ENCODE measurements at regions not wholly inside any gene's neighbourhood (a gene's known extent, or its start where the extent isn't known, plus 50 kb on each side); places are given as distances from the start of the nearest gene placed in this dataset.

- TF ChIP-seq CTCF (IDR thresholded peaks at IDR 0.05) (no peak), POLR2A (IDR thresholded peaks at IDR 0.05) (no peak)
- DNase-seq (no peak), ATAC-seq (no peak)
- H3K27ac ChIP-seq = no peak overlapping the region
- intact Hi-C loops (cut with DNase I) = no loop called here
- H3K9me3 ChIP-seq = no peaks in the 10 kb centered on the region
- H3K27me3 ChIP-seq = no peaks in the 10 kb centered on the region
- H3K36me3 ChIP-seq (replicated peaks in 1 of 2; ENCODE audit: insufficient read depth in 1 of 2, low read depth in 2 of 2) = no peaks in the 10 kb centered on the region
- H3K4me1 ChIP-seq = no peaks in the 10 kb centered on the region
- WGBS, 2 donors = 69 to 79% methylated on average over 2 of the region's 2 CpGs
- no peak overlapping the region for H3K4me3 ChIP-seq
Measured at GRCh38 chr3:153036846-153037245, 125.2 kb upstream of the RAP2B start.

DNA sequence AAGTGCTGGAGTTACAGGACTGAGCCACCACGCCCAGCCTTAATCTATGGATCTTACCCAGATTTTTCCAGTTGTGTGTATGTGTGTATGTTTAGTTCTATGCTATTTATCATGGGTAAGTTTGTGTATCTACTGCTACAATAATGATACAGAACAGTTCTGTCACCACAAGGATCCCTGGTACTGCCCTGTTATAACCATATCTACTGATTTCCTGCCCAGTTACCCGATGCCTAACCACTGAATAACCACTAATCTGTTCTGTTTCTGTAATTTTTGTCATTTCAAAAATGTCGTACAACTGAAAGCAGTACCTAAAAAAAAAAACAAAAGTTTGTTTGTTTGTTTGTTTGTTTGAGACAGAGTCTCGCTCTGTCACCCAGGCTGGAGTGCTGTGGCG, 123.7 kb upstream of the RAP2B start:
- no peak for TF ChIP-seq POLR2A (IDR thresholded peaks at IDR 0.05)
- TF ChIP-seq CTCF (IDR thresholded peaks at IDR 0.05) = no peak
- Histone ChIP-seq H3K36me3 (replicated peaks in 1 of 2; ENCODE audit: insufficient read depth in 1 of 2, low read depth in 2 of 2) (no peaks in the 10 kb centered on the region), H3K9me3 (no peaks in the 10 kb centered on the region), H3K27ac (no peak overlapping the region), H3K4me1 (no peaks in the 10 kb centered on the region), H3K4me3 (no peak overlapping the region), H3K27me3 (no peaks in the 10 kb centered on the region)
- ATAC-seq (no peak), DNase-seq (no peak)
- WGBS, 2 donors = 77 to 81% methylated on average over 5 of the region's 5 CpGs
- intact Hi-C loops (cut with DNase I) = no loop called here

- Histone ChIP-seq H3K4me3 (no peak overlapping the region), H3K27ac (no peak overlapping the region), H3K4me1 (no peaks in the 10 kb centered on the region), H3K36me3 (replicated peaks in 1 of 2; ENCODE audit: insufficient read depth in 1 of 2, low read depth in 2 of 2) (no peaks in the 10 kb centered on the region), H3K27me3 (no peaks in the 10 kb centered on the region), H3K9me3 (no peaks in the 10 kb centered on the region)
- no peak for TF ChIP-seq CTCF (IDR thresholded peaks at IDR 0.05)
- TF ChIP-seq POLR2A (IDR thresholded peaks at IDR 0.05) = no peak
- 23 to 46% methylated on average over 5 to 9 of the region's 9 CpGs for WGBS, 2 donors
- intact Hi-C loops (cut with DNase I) = no loop called here
- DNase-seq (no peak), ATAC-seq (no peak)
Measured at GRCh38 chr3:153038779-153039178, 123.2 kb upstream of the RAP2B start.

DNA sequence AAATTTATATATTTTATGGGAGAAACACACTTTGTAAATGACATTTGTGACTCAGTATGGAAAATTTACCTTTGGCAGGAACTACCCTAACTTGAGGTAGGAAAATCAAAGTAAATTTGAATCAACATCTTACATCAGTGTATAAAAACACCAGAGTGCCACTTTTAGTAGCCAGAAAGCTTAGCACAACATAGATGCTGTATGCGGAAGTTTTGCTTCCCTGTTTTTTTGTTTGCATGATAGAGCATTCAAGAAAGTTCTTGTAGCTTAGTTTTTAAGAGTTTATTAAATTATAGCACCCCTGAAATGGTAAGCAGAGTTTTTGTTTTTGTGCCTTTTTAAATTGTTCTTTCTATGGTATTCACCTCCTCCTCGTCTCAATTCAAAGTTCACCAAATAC, 120.8 kb upstream of the RAP2B start:
- no peak for DNase-seq
- intact Hi-C loops (cut with DNase I) = loop anchor here (10.0 kb wide), 1 partner anchor 724 kb away; no protein-coding TSS in a partner anchor
- Histone ChIP-seq H3K36me3 (replicated peaks in 1 of 2; ENCODE audit: insufficient read depth in 1 of 2, low read depth in 2 of 2) (no peaks in the 10 kb centered on the region), H3K4me1 (no peaks in the 10 kb centered on the region), H3K27me3 (no peaks in the 10 kb centered on the region), H3K9me3 (no peaks in the 10 kb centered on the region), H3K4me3 (no peak overlapping the region), H3K27ac (no peak overlapping the region)
- ATAC-seq = no peak
- 68 to 82% methylated on average over 2 of the region's 2 CpGs for WGBS, 2 donors
- TF ChIP-seq CTCF (IDR thresholded peaks at IDR 0.05) (no peak), POLR2A (IDR thresholded peaks at IDR 0.05) (no peak)

GRCh38 chr3:153042088-153042487, 119.9 kb upstream of the RAP2B start:
- H3K27me3 ChIP-seq = no peaks in the 10 kb centered on the region
- H3K4me1 ChIP-seq = no peaks in the 10 kb centered on the region
- no peak for TF ChIP-seq POLR2A (IDR thresholded peaks at IDR 0.05)
- TF ChIP-seq CTCF (IDR thresholded peaks at IDR 0.05) = no peak
- H3K36me3 ChIP-seq (replicated peaks in 1 of 2; ENCODE audit: insufficient read depth in 1 of 2, low read depth in 2 of 2) = no peaks in the 10 kb centered on the region
- no peak overlapping the region for H3K4me3 ChIP-seq
- intact Hi-C loops (cut with DNase I) = loop anchor here (10.0 kb wide), 1 partner anchor 723 kb away; no protein-coding TSS in a partner anchor
- WGBS, 2 donors = 32 to 50% methylated on average over 1 of the region's 1 CpG
- H3K27ac ChIP-seq = no peak overlapping the region
- ATAC-seq (no peak), DNase-seq (no peak)
- H3K9me3 ChIP-seq = no peaks in the 10 kb centered on the region
